Testis (tissue), 2 donors: ENCODE measurements at regions not wholly inside any gene's neighbourhood (a gene's known extent, or its start where the extent isn't known, plus 50 kb on each side); places are given as distances from the start of the nearest gene placed in this dataset.

Experiments
- POLR2A ChIP-seq: fragments of 450-650 bp; IDR thresholded peaks from one replicate; pipeline ENCODE4 v1.6.1; 2017; ENCODE audit warnings: antibody characterized with exemption, mild to moderate bottlenecking, moderate library complexity
- TF ChIP-seq, protein P1 (sequence below), 3 experiments: fragments of 450-650 bp in 2 of 3; fragments of 200-600 bp in 1 of 3; sonication (generic) in 1 of 3; IDR thresholded peaks; one replicate each; pipeline ENCODE4 v1.5.1; 2016 to 2019; ENCODE audit warnings: antibody characterized with exemption in 3 of 3, mild to moderate bottlenecking in 2 of 3, moderate library complexity in 1 of 3

DNA sequence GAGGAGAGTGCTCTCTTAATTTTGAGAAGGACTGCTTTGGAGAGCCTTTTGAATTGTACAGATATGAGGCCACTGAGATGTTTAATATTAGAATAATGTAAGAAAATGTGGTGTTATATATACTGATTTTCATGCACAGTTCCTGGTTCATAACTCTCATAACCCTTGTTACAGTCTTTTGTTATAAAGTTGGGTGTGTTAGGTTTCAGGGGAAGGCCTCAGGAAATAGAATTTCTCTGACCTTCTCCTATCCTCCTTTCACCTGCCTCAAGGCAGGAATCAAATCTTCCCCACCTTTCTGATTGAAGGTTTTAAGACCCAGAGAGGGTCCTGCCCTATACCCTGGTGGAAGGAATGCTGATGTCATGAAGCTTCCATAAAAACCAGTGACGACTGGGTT, 245.9 kb downstream of the NSUN3 start:
- TF ChIP-seq, protein P1, sequence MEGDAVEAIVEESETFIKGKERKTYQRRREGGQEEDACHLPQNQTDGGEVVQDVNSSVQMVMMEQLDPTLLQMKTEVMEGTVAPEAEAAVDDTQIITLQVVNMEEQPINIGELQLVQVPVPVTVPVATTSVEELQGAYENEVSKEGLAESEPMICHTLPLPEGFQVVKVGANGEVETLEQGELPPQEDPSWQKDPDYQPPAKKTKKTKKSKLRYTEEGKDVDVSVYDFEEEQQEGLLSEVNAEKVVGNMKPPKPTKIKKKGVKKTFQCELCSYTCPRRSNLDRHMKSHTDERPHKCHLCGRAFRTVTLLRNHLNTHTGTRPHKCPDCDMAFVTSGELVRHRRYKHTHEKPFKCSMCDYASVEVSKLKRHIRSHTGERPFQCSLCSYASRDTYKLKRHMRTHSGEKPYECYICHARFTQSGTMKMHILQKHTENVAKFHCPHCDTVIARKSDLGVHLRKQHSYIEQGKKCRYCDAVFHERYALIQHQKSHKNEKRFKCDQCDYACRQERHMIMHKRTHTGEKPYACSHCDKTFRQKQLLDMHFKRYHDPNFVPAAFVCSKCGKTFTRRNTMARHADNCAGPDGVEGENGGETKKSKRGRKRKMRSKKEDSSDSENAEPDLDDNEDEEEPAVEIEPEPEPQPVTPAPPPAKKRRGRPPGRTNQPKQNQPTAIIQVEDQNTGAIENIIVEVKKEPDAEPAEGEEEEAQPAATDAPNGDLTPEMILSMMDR (IDR thresholded peaks at IDR 0.05): no peak
- no peak for TF ChIP-seq POLR2A
